ENCODE measurements at regions not wholly inside any gene's neighbourhood (a gene's known extent, or its start where the extent isn't known, plus 50 kb on each side); places are given as distances from the start of the nearest gene placed in this dataset.

DNA sequence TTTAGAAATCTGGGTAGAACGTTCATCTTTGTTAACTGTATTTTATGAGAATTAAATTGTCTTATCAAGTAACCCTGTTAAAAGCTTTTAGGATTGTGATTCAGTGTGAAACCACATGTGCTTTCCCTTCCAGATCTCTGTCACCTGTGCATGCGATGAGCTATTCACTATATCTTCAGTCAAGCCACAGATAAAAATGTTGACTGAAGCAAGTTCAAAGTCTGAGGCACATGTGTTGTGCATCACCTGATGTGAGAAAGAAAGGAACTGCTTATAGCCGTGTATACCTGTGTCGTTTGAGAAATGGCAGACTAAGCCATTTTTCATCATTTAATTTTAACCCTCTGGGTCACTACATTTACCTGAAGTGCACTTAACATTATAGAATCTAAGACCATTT lies 1088.9 kb upstream of the TENM4 start:
- Histone ChIP-seq H3K4me1 (ENCODE audit: control insufficient read depth in 4 of 4, insufficient read depth in 4 of 4, low read length in 3 of 4) (no peaks in the 10 kb centered on the region), H3K9ac (ENCODE audit: low read depth in 1 of 2, low read length in 2 of 2) (no peak overlapping the region), H3K4me3 (ENCODE audit: low read depth in 1 of 3, low read length in 3 of 3) (no peak overlapping the region), H3K9me3 (ENCODE audit: control insufficient read depth in 4 of 4, low read length in 3 of 4) (no peaks in the 10 kb centered on the region), H3K27ac (ENCODE audit: low read depth in 1 of 2, low read length in 2 of 2) (no peak overlapping the region), H3K27me3 (ENCODE audit: control insufficient read depth in 4 of 4, insufficient read depth in 4 of 4, low read length in 3 of 4) (no peaks in the 10 kb centered on the region), H3K36me3 (ENCODE audit: control insufficient read depth in 4 of 4, insufficient read depth in 3 of 4, low read depth in 1 of 4, low read length in 3 of 4) (no peaks in the 10 kb centered on the region)
- TF ChIP-seq, protein P1, sequence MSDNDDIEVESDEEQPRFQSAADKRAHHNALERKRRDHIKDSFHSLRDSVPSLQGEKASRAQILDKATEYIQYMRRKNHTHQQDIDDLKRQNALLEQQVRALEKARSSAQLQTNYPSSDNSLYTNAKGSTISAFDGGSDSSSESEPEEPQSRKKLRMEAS (IDR thresholded peaks at IDR 0.05), result no peak
- TF ChIP-seq, protein P2, sequence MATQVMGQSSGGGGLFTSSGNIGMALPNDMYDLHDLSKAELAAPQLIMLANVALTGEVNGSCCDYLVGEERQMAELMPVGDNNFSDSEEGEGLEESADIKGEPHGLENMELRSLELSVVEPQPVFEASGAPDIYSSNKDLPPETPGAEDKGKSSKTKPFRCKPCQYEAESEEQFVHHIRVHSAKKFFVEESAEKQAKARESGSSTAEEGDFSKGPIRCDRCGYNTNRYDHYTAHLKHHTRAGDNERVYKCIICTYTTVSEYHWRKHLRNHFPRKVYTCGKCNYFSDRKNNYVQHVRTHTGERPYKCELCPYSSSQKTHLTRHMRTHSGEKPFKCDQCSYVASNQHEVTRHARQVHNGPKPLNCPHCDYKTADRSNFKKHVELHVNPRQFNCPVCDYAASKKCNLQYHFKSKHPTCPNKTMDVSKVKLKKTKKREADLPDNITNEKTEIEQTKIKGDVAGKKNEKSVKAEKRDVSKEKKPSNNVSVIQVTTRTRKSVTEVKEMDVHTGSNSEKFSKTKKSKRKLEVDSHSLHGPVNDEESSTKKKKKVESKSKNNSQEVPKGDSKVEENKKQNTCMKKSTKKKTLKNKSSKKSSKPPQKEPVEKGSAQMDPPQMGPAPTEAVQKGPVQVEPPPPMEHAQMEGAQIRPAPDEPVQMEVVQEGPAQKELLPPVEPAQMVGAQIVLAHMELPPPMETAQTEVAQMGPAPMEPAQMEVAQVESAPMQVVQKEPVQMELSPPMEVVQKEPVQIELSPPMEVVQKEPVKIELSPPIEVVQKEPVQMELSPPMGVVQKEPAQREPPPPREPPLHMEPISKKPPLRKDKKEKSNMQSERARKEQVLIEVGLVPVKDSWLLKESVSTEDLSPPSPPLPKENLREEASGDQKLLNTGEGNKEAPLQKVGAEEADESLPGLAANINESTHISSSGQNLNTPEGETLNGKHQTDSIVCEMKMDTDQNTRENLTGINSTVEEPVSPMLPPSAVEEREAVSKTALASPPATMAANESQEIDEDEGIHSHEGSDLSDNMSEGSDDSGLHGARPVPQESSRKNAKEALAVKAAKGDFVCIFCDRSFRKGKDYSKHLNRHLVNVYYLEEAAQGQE (IDR thresholded peaks at IDR 0.05), result no peak
- TF ChIP-seq, protein P3, sequence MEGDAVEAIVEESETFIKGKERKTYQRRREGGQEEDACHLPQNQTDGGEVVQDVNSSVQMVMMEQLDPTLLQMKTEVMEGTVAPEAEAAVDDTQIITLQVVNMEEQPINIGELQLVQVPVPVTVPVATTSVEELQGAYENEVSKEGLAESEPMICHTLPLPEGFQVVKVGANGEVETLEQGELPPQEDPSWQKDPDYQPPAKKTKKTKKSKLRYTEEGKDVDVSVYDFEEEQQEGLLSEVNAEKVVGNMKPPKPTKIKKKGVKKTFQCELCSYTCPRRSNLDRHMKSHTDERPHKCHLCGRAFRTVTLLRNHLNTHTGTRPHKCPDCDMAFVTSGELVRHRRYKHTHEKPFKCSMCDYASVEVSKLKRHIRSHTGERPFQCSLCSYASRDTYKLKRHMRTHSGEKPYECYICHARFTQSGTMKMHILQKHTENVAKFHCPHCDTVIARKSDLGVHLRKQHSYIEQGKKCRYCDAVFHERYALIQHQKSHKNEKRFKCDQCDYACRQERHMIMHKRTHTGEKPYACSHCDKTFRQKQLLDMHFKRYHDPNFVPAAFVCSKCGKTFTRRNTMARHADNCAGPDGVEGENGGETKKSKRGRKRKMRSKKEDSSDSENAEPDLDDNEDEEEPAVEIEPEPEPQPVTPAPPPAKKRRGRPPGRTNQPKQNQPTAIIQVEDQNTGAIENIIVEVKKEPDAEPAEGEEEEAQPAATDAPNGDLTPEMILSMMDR (IDR thresholded peaks at IDR 0.05; ENCODE audit: low read depth, low read length, missing input control), result no peak
- TF ChIP-seq HNF4G (IDR thresholded peaks at IDR 0.05) (no peak), FOXA1 (IDR thresholded peaks at IDR 0.05) (no peak), NR2F2 (IDR thresholded peaks at IDR 0.05) (no peak), HNF4A (conservative IDR thresholded peaks at IDR 0.05) (no peak), FOXA2 (IDR thresholded peaks at IDR 0.05) (no peak), SP1 (IDR thresholded peaks at IDR 0.05) (no peak), TAF1 (conservative IDR thresholded peaks at IDR 0.05) (no peak)
- TF ChIP-seq, protein P4, sequence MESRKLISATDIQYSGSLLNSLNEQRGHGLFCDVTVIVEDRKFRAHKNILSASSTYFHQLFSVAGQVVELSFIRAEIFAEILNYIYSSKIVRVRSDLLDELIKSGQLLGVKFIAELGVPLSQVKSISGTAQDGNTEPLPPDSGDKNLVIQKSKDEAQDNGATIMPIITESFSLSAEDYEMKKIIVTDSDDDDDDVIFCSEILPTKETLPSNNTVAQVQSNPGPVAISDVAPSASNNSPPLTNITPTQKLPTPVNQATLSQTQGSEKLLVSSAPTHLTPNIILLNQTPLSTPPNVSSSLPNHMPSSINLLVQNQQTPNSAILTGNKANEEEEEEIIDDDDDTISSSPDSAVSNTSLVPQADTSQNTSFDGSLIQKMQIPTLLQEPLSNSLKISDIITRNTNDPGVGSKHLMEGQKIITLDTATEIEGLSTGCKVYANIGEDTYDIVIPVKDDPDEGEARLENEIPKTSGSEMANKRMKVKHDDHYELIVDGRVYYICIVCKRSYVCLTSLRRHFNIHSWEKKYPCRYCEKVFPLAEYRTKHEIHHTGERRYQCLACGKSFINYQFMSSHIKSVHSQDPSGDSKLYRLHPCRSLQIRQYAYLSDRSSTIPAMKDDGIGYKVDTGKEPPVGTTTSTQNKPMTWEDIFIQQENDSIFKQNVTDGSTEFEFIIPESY (IDR thresholded peaks at IDR 0.05), result no peak
- WGBS, result 38% methylated on average over 4 of the region's 4 CpGs
- DNase-seq (ENCODE audit: low spot score), result no peak

DNA sequence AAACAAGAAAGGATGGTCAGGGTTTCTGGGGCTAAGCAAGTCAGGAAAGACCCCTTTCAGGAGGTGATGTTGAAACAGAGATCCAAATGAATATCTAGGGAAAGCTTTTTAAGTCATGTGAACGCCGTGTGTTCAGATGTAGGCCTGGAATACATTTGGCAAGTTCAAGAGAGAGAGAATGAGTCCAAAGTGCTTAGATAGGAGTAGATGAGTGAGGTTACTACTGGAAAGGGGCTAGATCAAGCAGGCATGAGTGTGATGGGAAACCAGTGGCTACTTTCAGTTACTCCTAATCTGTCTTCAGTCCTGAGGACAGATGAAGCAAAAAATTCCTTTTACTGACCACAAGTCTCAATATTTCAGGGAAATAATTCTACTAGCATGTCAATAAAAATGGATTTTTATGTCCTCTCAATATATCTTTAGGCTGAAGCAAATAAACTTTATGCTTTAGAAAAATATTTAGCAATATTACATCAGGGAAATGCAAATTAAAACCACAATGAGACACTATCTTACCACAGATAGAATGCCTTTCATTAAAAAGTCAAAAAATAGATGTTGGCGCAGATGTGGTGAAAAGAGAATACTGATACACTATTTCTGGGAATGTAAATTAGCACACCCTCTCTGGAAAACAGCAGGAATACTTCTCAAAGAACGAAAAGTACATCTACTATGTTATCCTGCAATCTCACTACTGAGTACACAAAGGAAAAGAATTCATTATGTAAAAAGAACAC lies 1085.0 kb upstream of the TENM4 start:
- H3K4me3 ChIP-seq (ENCODE audit: low read depth in 1 of 3, low read length in 3 of 3), result no peak overlapping the region
- no peaks in the 10 kb centered on the region for H3K27me3 ChIP-seq (ENCODE audit: control insufficient read depth in 4 of 4, insufficient read depth in 4 of 4, low read length in 3 of 4)
- WGBS, result 62% methylated on average over 4 of the region's 4 CpGs
- no peaks in the 10 kb centered on the region for H3K4me1 ChIP-seq (ENCODE audit: control insufficient read depth in 4 of 4, insufficient read depth in 4 of 4, low read length in 3 of 4)
- no peak overlapping the region for H3K9ac ChIP-seq (ENCODE audit: low read depth in 1 of 2, low read length in 2 of 2)
- H3K9me3 ChIP-seq (ENCODE audit: control insufficient read depth in 4 of 4, low read length in 3 of 4), result no peaks in the 10 kb centered on the region
- TF ChIP-seq SP1 (IDR thresholded peaks at IDR 0.05) (no peak), TAF1 (conservative IDR thresholded peaks at IDR 0.05) (no peak), RAD21 (IDR thresholded peaks at IDR 0.05) (no peak), JUND (IDR thresholded peaks at IDR 0.05) (no peak), RXRA (IDR thresholded peaks at IDR 0.05) (no peak), HNF4G (IDR thresholded peaks at IDR 0.05) (no peak), NR2F2 (IDR thresholded peaks at IDR 0.05) (no peak), YY1 (IDR thresholded peaks at IDR 0.05) (no peak)
- TF ChIP-seq, protein P5, sequence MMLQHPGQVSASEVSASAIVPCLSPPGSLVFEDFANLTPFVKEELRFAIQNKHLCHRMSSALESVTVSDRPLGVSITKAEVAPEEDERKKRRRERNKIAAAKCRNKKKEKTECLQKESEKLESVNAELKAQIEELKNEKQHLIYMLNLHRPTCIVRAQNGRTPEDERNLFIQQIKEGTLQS (IDR thresholded peaks at IDR 0.05), result no peak
- TF ChIP-seq, protein P2 (IDR thresholded peaks at IDR 0.05), result no peak
- TF ChIP-seq, protein P3 (IDR thresholded peaks at IDR 0.05; ENCODE audit: low read depth, low read length, missing input control), result no peak
- DNase-seq (ENCODE audit: low spot score), result no peak
- no peak overlapping the region for H3K27ac ChIP-seq (ENCODE audit: low read depth in 1 of 2, low read length in 2 of 2)
- no peaks in the 10 kb centered on the region for H3K36me3 ChIP-seq (ENCODE audit: control insufficient read depth in 4 of 4, insufficient read depth in 3 of 4, low read depth in 1 of 4, low read length in 3 of 4)

Data from liver (tissue), 8 donors.